SK-N-SH treated with all-trans-retinoic acid at 6 μM for 48 hours (cell line): ENCODE measurements at regions not wholly inside any gene's neighbourhood (a gene's known extent, or its start where the extent isn't known, plus 50 kb on each side); places are given as distances from the start of the nearest gene placed in this dataset.

Source experiments
- ATAC-seq: fragments of 200-7000 bp; cut with Tn5 transposase; 3 replicates; pipeline ENCODE4 v1.9.1; 2020; ENCODE audit warnings: mild to moderate bottlenecking, moderate library complexity
- ARNTL ChIP-seq: fragments of 450-650 bp; formaldehyde crosslinking; IDR thresholded peaks from 2 replicates; pipeline ENCODE4 v1.5.0; 2020; ENCODE audit warnings: low read depth, mild to moderate bottlenecking, moderate library complexity, borderline replicate concordance
- BACH2 ChIP-seq: fragments of 250-450 bp; sonication (Bioruptor Pico); IDR thresholded peaks from 2 replicates; pipeline ENCODE4 v1.9.0; 2021; ENCODE audit warnings: mild to moderate bottlenecking, borderline replicate concordance
- CSDC2 ChIP-seq: fragments of 250-450 bp; sonication (Bioruptor Pico); IDR thresholded peaks from 2 replicates; pipeline ENCODE4 v1.5.0; 2020; ENCODE audit warnings: mild to moderate bottlenecking, moderate library complexity
- ESRRG ChIP-seq: fragments of 250-450 bp; sonication (Bioruptor Pico); IDR thresholded peaks from 2 replicates; pipeline ENCODE4 v1.6.1; 2021; ENCODE audit warnings: mild to moderate bottlenecking
- GLIS3 ChIP-seq: fragments of 250-450 bp; sonication (Bioruptor Pico); IDR thresholded peaks from 2 replicates; pipeline ENCODE4 v1.5.0; 2020; ENCODE audit warnings: mild to moderate bottlenecking, moderate library complexity
- ISL1 ChIP-seq: fragments of 250-450 bp; sonication (Bioruptor Pico); IDR thresholded peaks from 2 replicates; pipeline ENCODE4 v2.1.2; 2022; ENCODE audit warnings: mild to moderate bottlenecking, moderate library complexity
- OSR1 ChIP-seq: fragments of 250-450 bp; sonication (Bioruptor Pico); IDR thresholded peaks from 2 replicates; pipeline ENCODE4 v1.8.0; 2022; ENCODE audit warnings: moderate library complexity, mild to moderate bottlenecking, inconsistent platforms
- PPARA ChIP-seq: fragments of 250-450 bp; sonication (Bioruptor Pico); IDR thresholded peaks from 2 replicates; pipeline ENCODE4 v1.5.0; 2020; ENCODE audit warnings: mild to moderate bottlenecking, borderline replicate concordance
- RARB ChIP-seq: fragments of 250-450 bp; sonication (Bioruptor Pico); IDR thresholded peaks from 2 replicates; pipeline ENCODE4 v1.8.0; 2021; ENCODE audit warnings: mild to moderate bottlenecking, moderate library complexity
- SNAI2 ChIP-seq: fragments of 250-450 bp; sonication (Bioruptor Pico); IDR thresholded peaks from 2 replicates; pipeline ENCODE4 v1.5.0; 2020; ENCODE audit warnings: mild to moderate bottlenecking, moderate library complexity
- TCF4 ChIP-seq: fragments of 250-450 bp; sonication (Bioruptor Pico); IDR thresholded peaks from 2 replicates; pipeline ENCODE4 v1.8.0; 2021; ENCODE audit warnings: mild to moderate bottlenecking, moderate library complexity, borderline replicate concordance
- TOX ChIP-seq: fragments of 250-450 bp; sonication (Bioruptor Pico); IDR thresholded peaks from 2 replicates; pipeline ENCODE4 v1.8.0; 2021; ENCODE audit warnings: mild to moderate bottlenecking, moderate library complexity, borderline replicate concordance
- ZC3H10 ChIP-seq: fragments of 250-450 bp; sonication (Bioruptor Pico); IDR thresholded peaks from 2 replicates; pipeline ENCODE4 v1.5.1; 2021; ENCODE audit warnings: mild to moderate bottlenecking, moderate library complexity
- ZFP30 ChIP-seq: fragments of 450-650 bp; formaldehyde crosslinking; IDR thresholded peaks from 2 replicates; pipeline ENCODE4 v1.5.0; 2022; ENCODE audit warnings: mild to moderate bottlenecking, moderate library complexity
- ZNF565 ChIP-seq: fragments of 450-650 bp; formaldehyde crosslinking; conservative IDR thresholded peaks from 2 replicates; pipeline ENCODE4 v1.5.0; 2020; ENCODE audit warnings: low read depth, mild to moderate bottlenecking, moderate library complexity
- ZNF70 ChIP-seq: fragments of 450-650 bp; formaldehyde crosslinking; IDR thresholded peaks from 2 replicates; pipeline ENCODE4 v1.5.0; 2020; ENCODE audit warnings: mild to moderate bottlenecking, moderate library complexity
- ZNF8 ChIP-seq: fragments of 450-650 bp; formaldehyde crosslinking; IDR thresholded peaks from 2 replicates; pipeline ENCODE4 v1.5.0; 2020; ENCODE audit warnings: mild to moderate bottlenecking, moderate library complexity
- TF ChIP-seq, protein P1 (sequence below): fragments of 250-450 bp; sonication (Bioruptor Pico); IDR thresholded peaks from 2 replicates; pipeline ENCODE4 v1.8.0; 2020; ENCODE audit warnings: mild to moderate bottlenecking, moderate library complexity, borderline replicate concordance
- TF ChIP-seq, protein P2 (sequence below): fragments of 250-450 bp; sonication (Bioruptor Pico); IDR thresholded peaks from 2 replicates; pipeline ENCODE4 v1.5.1; 2020; ENCODE audit warnings: low read depth, mild to moderate bottlenecking, moderate library complexity
- TF ChIP-seq, protein P3 (sequence below): fragments of 250-450 bp; sonication (Bioruptor Pico); IDR thresholded peaks from 2 replicates; pipeline ENCODE4 v1.5.1; 2021; ENCODE audit warnings: mild to moderate bottlenecking, moderate library complexity

DNA sequence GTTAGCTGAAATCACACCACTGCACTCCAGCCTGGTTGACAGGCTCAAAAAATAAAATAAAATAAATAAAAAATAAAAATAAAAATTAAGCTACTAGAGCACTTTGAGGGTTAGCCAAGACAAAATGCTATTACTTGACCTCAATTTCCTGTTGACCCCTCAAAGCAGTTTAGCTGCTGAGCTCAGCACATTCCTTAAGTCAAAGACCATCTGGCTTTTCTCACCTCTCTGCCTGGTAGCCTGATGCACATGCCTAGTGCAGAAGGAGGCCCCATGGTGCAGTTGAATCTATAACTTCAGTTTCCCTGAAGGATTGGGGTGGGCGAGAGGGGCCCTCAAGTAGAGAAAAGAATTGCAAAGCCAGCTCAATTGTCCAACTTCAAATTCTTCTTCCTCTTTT, 211.1 kb upstream of the GALNT17 start:
- TF ChIP-seq ZNF70 (CRISPR knock-in tag) (no peak), ZNF8 (CRISPR knock-in tag) (no peak), ZC3H10 (no peak), TCF4 (CRISPR knock-in tag) (no peak)
- TF ChIP-seq, protein P1, sequence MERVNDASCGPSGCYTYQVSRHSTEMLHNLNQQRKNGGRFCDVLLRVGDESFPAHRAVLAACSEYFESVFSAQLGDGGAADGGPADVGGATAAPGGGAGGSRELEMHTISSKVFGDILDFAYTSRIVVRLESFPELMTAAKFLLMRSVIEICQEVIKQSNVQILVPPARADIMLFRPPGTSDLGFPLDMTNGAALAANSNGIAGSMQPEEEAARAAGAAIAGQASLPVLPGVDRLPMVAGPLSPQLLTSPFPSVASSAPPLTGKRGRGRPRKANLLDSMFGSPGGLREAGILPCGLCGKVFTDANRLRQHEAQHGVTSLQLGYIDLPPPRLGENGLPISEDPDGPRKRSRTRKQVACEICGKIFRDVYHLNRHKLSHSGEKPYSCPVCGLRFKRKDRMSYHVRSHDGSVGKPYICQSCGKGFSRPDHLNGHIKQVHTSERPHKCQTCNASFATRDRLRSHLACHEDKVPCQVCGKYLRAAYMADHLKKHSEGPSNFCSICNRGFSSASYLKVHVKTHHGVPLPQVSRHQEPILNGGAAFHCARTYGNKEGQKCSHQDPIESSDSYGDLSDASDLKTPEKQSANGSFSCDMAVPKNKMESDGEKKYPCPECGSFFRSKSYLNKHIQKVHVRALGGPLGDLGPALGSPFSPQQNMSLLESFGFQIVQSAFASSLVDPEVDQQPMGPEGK (CRISPR knock-in tag) = no peak
- ATAC-seq = no peak

DNA sequence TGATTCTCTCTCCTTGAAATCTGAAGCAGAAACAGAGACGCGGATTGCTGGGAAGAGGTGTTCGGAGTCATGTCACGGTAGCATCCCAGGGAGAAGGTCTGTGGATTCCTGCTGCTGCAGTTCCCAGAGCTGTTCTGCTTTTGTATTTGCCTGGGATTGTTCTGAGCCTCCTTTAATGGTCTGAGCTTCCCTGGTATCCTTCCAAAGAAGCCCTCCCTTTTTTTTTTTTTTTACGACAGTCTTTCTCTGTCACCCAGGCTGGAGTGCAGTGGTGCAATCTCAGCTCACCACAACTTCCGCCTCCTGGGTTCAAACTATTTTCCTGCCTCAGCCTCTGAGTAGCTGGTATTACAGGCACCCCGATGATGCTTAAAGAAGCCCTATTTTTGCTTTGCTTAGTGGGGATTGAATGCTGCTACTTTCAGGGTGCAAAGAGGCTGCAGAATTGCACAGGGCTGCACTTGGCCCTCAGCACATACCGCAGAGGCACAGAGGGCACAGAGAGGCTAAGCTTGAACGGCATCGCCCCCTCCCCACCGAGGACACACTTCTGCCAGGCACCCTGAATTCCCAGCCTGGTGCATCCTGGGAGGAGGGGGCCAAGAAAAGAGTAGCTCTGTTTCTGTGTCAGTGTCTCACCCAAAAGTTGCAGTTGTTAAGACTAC, 208.6 kb upstream of the GALNT17 start:
- TF ChIP-seq BACH2 (no peak), CSDC2 (CRISPR knock-in tag) (no peak), ZNF565 (CRISPR knock-in tag) (no peak), TCF4 (CRISPR knock-in tag) (no peak), ZC3H10 (no peak), ZNF70 (CRISPR knock-in tag) (no peak), ZNF8 (CRISPR knock-in tag) (no peak), ARNTL (CRISPR knock-in tag) (no peak), OSR1 (no peak)
- TF ChIP-seq, protein P2, sequence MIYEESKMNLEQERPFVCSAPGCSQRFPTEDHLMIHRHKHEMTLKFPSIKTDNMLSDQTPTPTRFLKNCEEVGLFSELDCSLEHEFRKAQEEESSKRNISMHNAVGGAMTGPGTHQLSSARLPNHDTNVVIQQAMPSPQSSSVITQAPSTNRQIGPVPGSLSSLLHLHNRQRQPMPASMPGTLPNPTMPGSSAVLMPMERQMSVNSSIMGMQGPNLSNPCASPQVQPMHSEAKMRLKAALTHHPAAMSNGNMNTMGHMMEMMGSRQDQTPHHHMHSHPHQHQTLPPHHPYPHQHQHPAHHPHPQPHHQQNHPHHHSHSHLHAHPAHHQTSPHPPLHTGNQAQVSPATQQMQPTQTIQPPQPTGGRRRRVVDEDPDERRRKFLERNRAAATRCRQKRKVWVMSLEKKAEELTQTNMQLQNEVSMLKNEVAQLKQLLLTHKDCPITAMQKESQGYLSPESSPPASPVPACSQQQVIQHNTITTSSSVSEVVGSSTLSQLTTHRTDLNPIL (CRISPR knock-in tag) = no peak
- TF ChIP-seq, protein P1 (CRISPR knock-in tag) = no peak
- TF ChIP-seq, protein P3, sequence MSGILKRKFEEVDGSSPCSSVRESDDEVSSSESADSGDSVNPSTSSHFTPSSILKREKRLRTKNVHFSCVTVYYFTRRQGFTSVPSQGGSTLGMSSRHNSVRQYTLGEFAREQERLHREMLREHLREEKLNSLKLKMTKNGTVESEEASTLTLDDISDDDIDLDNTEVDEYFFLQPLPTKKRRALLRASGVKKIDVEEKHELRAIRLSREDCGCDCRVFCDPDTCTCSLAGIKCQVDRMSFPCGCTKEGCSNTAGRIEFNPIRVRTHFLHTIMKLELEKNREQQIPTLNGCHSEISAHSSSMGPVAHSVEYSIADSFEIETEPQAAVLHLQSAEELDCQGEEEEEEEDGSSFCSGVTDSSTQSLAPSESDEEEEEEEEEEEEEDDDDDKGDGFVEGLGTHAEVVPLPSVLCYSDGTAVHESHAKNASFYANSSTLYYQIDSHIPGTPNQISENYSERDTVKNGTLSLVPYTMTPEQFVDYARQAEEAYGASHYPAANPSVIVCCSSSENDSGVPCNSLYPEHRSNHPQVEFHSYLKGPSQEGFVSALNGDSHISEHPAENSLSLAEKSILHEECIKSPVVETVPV (CRISPR knock-in tag) = no peak
- no peak for ATAC-seq

DNA sequence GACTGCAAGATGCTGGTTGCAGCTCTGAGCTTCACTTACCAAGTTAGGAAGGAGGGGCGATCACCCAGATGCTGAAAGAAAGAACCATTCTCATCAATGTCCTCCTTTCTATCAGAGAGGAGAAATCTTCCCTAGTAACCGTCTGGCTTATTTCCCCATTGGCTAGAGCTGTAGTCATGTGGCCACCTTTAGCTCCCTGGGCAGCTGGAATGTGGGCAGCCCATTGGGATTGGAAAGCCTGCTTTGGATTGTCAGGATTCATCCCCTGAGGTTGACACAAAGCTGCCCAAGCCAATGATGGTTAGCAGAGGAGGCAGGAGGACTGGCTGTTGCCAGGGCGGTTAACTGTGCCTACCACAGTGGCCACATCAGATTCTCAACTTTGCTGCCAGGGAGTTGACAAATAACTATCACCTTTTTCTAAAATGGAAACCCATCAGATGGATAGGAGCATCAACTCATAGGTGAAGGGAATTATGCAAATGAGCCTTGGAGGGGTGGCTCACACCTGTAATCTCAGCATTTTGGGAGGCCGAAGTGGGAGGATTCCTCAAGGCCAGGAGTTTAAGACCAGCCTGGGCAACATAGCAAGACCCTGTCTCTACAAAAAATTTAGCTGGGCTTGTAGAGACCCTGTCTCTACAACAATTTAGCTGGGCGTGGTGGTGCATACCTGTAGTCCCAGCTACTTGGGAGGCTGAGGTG, 206.4 kb upstream of the GALNT17 start:
- no peak for ATAC-seq
- TF ChIP-seq TOX (CRISPR knock-in tag) = no peak
- TF ChIP-seq, all 23 proteins: peak for 0

DNA sequence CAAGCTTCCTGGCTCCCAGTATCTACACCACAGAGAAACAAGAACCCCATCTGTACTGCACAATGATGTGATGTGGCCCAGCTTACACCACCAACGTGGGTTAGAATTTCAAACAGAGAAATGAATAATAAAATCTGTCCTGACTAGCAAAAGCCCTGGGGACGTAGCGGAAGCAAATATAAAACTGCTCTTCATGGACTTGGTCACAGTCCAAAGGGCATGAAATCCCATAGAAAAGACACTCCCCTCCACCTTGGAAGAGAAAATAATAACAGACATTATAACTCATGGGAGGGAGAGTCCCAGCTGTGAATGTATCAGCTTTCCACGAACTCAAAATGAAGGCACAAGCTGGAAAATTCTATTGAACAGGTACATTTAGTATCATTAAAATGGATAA, 205.3 kb upstream of the GALNT17 start:
- no peak for ATAC-seq
- TF ChIP-seq ESRRG (no peak), ARNTL (CRISPR knock-in tag) (no peak), OSR1 (no peak), ZNF70 (CRISPR knock-in tag) (no peak), BACH2 (no peak), TCF4 (CRISPR knock-in tag) (no peak), RARB (CRISPR knock-in tag) (no peak), ZC3H10 (no peak), ZNF565 (CRISPR knock-in tag) (no peak)
- TF ChIP-seq, protein P2 (CRISPR knock-in tag) = no peak

DNA sequence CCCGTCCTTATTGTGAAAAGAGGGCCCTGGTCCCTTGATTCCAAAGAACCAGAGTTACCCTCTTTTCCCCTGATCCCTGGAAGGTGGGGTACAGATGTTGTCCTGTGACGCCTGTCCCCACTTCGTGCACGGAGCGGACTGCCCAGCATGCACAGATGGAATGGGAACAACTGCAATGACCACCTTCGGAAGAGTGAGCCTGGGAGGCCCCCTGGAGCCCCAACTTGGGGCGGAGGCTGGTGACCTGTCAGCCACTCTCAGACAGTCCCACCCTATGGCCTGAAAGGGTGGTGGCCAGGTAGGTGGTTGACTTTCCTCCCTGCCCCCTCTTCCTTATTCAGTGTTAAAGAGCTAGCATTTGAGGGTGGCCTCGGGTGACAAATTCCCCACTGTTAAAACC, 196.6 kb upstream of the GALNT17 start:
- no peak for ATAC-seq

More for the DNA sequence above, 196.6 kb upstream of the GALNT17 start:
- TF ChIP-seq ZNF70 (CRISPR knock-in tag) = no peak
- TF ChIP-seq ZNF565 (CRISPR knock-in tag) = no peak
- TF ChIP-seq ESRRG = no peak
- TF ChIP-seq ISL1 (CRISPR knock-in tag) = no peak
- no peak for TF ChIP-seq SNAI2
- no peak for TF ChIP-seq ZFP30 (CRISPR knock-in tag)
- no peak for TF ChIP-seq GLIS3 (CRISPR knock-in tag)
- no peak for TF ChIP-seq TCF4 (CRISPR knock-in tag)
- TF ChIP-seq PPARA = no peak
